GM12874 (cell line): ENCODE measurements at regions not wholly inside any gene's neighbourhood (a gene's known extent, or its start where the extent isn't known, plus 50 kb on each side); places are given as distances from the start of the nearest gene placed in this dataset.

ENCODE experiments used
- CTCF ChIP-seq: IDR thresholded peaks from 2 replicates; pipeline ENCODE4 v1.5.1; 2011; ENCODE audit warnings: low read depth, mild to moderate bottlenecking, control low read depth, low read length, moderate library complexity; ENCODE audit not compliant: insufficient read depth

- TF ChIP-seq CTCF = no peak
Observed at GRCh38 chr16:6603780-6604325, 728.8 kb upstream of the RBFOX1 start.

- no peak for TF ChIP-seq CTCF
Observed at GRCh38 chr16:6602405-6602804, 730.2 kb upstream of the RBFOX1 start.

GRCh38 chr16:6600167-6600566, 732.5 kb upstream of the RBFOX1 start:
- TF ChIP-seq CTCF = no peak

- TF ChIP-seq CTCF = no peak
Observed at GRCh38 chr16:6593799-6594198, 738.8 kb upstream of the RBFOX1 start.

- no peak for TF ChIP-seq CTCF
Observed at GRCh38 chr16:6576606-6577005, 756.0 kb upstream of the RBFOX1 start.

- no peak for TF ChIP-seq CTCF
Observed at GRCh38 chr16:6576113-6576512, 756.5 kb upstream of the RBFOX1 start.

GRCh38 chr16:6574146-6574545, 758.5 kb upstream of the RBFOX1 start:
- no peak for TF ChIP-seq CTCF
